ENCODE measurements at regions not wholly inside any gene's neighbourhood (a gene's known extent, or its start where the extent isn't known, plus 50 kb on each side); places are given as distances from the start of the nearest gene placed in this dataset.

GRCh38 chr2:222120933-222121332 lies 177.9 kb downstream of the PAX3 start:
- no peak for TF ChIP-seq CTCF (IDR thresholded peaks at IDR 0.05)
- TF ChIP-seq POLR2A (IDR thresholded peaks at IDR 0.05), result no peak

Data from uterus (tissue), 2 donors.